Stimulated activated naive CD4-positive, alpha-beta T cell treated with Interleukin-2 at 50 U/mL for 16 hours (primary cell): ENCODE measurements at regions not wholly inside any gene's neighbourhood (a gene's known extent, or its start where the extent isn't known, plus 50 kb on each side); places are given as distances from the start of the nearest gene placed in this dataset.
"Not testable (repeated sequence)": the region's sequence is repeated elsewhere in the genome, so short reads cannot be mapped to it uniquely, and the experiment has no call there.

Experiments
- DNase-seq: peaks from one replicate; lab custom pipeline; 2025; lab: John Stamatoyannopoulos, UW

GRCh38 chr14:105581551-105582341 is 55.4 kb downstream of the TMEM121 start:
- no peak for DNase-seq

- DNase-seq: no peak
Observed at GRCh38 chr14:105582639-105583038, 56.3 kb downstream of the TMEM121 start.

GRCh38 chr14:105583914-105584313 is 57.5 kb downstream of the TMEM121 start:
- DNase-seq: not testable (repeated sequence)

- not testable (repeated sequence) for DNase-seq
Observed at GRCh38 chr14:105585290-105585689, 58.9 kb downstream of the TMEM121 start.

GRCh38 chr14:105585722-105586121 is 59.3 kb downstream of the TMEM121 start:
- not testable (repeated sequence) for DNase-seq

- DNase-seq: not testable (repeated sequence)
Observed at GRCh38 chr14:105586144-105586872, 59.9 kb downstream of the TMEM121 start.

- not testable (repeated sequence) for DNase-seq
Observed at GRCh38 chr14:105587034-105587433, 60.7 kb downstream of the TMEM121 start.

- not testable (repeated sequence) for DNase-seq
Observed at GRCh38 chr14:105587482-105588235, 61.3 kb downstream of the TMEM121 start.

GRCh38 chr14:105588236-105588860 is 62.0 kb downstream of the TMEM121 start:
- DNase-seq: no peak

- no peak for DNase-seq
Observed at GRCh38 chr14:105589161-105589925, 63.0 kb downstream of the TMEM121 start.

- DNase-seq: not testable (repeated sequence)
Observed at GRCh38 chr14:105589926-105590185, 63.5 kb downstream of the TMEM121 start.

GRCh38 chr14:105591052-105591451 is 64.7 kb downstream of the TMEM121 start:
- DNase-seq: no peak

GRCh38 chr14:105591792-105592341 is 65.5 kb downstream of the TMEM121 start:
- not testable (repeated sequence) for DNase-seq

GRCh38 chr14:105592646-105593045 is 66.3 kb downstream of the TMEM121 start:
- not testable (repeated sequence) for DNase-seq

- not testable (repeated sequence) for DNase-seq
Observed at GRCh38 chr14:105595346-105595745, 69.0 kb downstream of the TMEM121 start.

- DNase-seq: not testable (repeated sequence)
Observed at GRCh38 chr14:105596374-105596773, 70.0 kb downstream of the TMEM121 start.

GRCh38 chr14:105598040-105598763 is 71.8 kb downstream of the TMEM121 start:
- DNase-seq: not testable (repeated sequence)

- DNase-seq: not testable (repeated sequence)
Observed at GRCh38 chr14:105598925-105599586, 72.7 kb downstream of the TMEM121 start.

GRCh38 chr14:105600195-105600938 is 74.0 kb downstream of the TMEM121 start:
- not testable (repeated sequence) for DNase-seq
